VCaP (cell line): ENCODE measurements at regions not wholly inside any gene's neighbourhood (a gene's known extent, or its start where the extent isn't known, plus 50 kb on each side); places are given as distances from the start of the nearest gene placed in this dataset.

Source experiments
- H3K27ac ChIP-seq: fragments of 450-650 bp; 2 replicates; pipeline ENCODE4 v1.5.1; 2017
- TF ChIP-seq, protein P1 (sequence below): fragments of 450-650 bp; conservative IDR thresholded peaks from 2 replicates; pipeline ENCODE4 v1.5.1; 2017; ENCODE audit warnings: mild to moderate bottlenecking, moderate library complexity

DNA sequence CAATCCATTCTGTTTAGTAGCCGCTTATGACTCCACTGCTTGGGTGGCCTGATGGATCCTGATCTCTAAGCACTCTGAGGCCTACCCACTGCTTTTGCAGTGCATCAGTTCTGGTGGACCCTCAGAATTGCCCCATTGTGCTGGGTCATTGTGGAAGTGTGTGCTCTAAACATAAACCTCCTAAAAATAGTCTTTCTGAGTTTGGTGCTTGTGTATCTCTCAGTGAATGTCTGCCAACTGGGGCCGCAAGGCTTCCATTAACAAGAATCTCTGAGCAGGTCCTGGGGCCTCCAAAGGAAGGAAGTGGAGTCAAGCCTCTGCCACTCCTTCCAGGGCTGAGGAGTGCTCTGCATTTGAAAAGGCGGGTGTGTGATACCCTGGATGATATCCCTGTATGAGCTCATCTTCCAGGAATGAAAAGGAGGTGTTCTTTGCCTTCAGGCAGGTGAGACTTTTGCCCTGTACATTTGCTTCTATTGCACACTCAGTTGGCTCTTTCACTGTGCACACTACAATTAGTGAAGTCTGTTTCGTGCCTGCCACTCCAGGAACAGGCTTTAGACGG lies 80.0 kb upstream of the CACNA2D3 start:
- TF ChIP-seq, protein P1, sequence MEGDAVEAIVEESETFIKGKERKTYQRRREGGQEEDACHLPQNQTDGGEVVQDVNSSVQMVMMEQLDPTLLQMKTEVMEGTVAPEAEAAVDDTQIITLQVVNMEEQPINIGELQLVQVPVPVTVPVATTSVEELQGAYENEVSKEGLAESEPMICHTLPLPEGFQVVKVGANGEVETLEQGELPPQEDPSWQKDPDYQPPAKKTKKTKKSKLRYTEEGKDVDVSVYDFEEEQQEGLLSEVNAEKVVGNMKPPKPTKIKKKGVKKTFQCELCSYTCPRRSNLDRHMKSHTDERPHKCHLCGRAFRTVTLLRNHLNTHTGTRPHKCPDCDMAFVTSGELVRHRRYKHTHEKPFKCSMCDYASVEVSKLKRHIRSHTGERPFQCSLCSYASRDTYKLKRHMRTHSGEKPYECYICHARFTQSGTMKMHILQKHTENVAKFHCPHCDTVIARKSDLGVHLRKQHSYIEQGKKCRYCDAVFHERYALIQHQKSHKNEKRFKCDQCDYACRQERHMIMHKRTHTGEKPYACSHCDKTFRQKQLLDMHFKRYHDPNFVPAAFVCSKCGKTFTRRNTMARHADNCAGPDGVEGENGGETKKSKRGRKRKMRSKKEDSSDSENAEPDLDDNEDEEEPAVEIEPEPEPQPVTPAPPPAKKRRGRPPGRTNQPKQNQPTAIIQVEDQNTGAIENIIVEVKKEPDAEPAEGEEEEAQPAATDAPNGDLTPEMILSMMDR = no peak

DNA sequence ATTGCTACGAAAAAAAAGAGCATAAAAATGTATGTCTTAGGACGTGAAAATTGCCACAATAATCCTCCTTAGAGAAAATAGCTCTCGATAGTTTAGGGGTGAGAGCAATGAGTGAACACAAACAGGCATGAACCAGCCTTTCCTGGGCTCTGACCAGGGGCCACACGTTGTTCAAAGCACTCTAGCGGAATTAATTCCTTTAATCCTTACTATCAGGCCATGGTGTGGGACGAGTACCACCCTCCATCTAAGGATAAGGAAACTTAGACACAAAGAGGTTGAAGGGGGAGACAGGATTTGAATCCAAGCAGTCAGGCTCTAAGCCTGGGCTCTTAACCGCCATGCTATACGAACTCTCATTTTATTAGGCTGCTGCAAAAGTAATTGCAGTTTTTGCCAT lies 81.9 kb upstream of the CACNA2D3 start:
- TF ChIP-seq, protein P1 = no peak
- H3K27ac ChIP-seq = no peak overlapping the region

More for the DNA sequence above, 80.0 kb upstream of the CACNA2D3 start:
- no peak overlapping the region for H3K27ac ChIP-seq

DNA sequence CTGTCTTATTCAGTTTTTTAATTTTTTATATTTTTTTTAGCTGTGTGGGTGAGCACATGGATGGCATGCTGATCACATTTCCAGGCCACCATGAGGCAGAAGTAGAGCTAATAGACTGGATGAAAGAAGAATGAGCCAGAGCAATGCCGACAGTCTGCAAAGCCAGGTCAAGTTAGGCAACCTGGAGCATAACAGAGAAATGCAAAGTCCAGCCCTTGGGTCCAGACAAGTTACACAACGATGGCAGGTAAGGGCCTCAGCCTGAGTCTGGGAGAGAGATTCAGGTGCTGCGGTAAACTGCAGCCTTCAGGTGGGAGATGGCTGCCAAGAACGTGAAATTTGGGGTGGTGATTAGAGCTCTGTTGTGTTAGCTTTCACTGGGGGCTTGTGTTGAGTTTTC lies 84.0 kb upstream of the CACNA2D3 start:
- TF ChIP-seq, protein P1 = no peak

DNA sequence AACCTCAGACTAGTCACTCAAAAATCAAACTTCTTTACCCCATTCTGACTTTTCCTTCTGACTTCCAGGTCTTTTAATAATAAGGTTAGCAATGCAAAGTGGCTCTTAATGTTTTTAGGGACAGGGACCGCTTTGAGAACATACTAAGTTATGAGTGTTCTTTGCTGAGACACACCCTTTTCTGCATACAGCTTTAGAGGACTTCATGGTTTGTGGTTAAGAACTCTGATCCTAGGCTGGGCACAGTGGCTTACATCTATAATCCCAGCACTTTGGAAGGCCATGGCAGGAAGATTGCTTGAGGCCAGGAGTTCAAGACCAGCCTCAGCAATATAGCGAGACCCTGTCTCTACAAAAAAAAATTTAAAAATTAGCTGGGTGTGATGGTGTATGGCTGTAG lies 85.8 kb upstream of the CACNA2D3 start:
- TF ChIP-seq, protein P1 = no peak
- H3K27ac ChIP-seq = no peak overlapping the region

More for the DNA sequence above, 84.0 kb upstream of the CACNA2D3 start:
- H3K27ac ChIP-seq = no peak overlapping the region

DNA sequence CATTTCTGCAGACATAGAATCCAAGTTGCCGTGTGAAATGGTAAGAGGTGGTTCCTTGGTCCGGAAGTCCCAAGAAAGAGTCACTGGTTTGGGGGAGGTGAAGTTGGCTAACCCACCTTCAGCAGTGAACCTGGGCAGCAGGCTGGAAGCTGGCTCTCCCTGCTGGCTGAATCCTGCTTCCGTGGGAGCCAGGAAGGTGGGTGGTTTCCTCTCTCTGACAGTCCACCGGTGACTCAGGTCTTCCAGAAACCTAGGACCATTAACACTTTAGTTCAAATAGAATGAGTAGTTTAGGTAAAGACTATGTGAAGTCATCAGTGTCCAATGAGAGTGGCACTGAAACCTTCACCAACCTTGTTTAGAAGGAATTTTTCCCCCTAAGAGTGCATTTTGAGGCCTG lies 87.4 kb upstream of the CACNA2D3 start:
- H3K27ac ChIP-seq = no peak overlapping the region
- TF ChIP-seq, protein P1 = no peak

DNA sequence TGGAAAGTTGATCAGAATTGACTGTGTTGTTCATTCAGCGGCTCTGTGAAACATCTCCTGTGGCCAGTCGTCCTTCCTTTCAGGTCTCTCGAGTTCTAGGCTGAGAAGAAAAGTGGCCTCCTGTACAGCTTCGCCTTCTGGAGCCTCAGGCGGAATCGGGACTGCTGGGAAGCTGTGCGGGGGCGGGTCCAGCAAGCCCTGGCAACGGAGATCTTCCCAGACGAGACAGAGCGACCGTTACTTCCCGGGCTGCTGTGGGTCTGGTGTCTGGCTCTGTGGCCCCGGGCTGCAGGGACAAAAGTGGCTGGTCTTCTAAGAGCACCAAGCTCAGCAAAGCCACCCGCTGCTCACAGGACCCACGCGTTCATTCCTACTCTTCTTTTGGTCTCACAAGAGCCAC lies 88.6 kb upstream of the CACNA2D3 start:
- TF ChIP-seq, protein P1 = no peak
- no peak overlapping the region for H3K27ac ChIP-seq

DNA sequence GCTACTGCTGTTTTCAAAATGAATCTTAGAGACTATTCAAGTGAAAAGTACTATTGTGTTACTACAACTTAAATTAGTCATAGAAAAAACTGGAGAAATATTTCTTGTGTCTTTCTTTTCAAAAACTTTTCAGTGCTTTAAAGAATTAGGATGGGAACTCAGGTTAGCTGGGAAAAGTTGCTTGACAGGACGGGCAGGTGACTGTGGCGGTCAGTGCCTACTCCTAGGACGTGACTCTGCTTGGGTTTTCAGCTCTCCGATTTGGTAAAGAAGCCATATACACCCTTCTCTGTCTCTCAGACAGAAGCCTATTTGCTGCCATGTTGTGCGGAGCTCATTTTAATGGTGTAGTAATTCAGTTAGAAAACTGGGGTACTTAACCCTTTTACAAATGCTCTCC lies 89.8 kb upstream of the CACNA2D3 start:
- no peak overlapping the region for H3K27ac ChIP-seq
- TF ChIP-seq, protein P1 = no peak
